HG03460 (cell line): ENCODE measurements at regions not wholly inside any gene's neighbourhood (a gene's known extent, or its start where the extent isn't known, plus 50 kb on each side); places are given as distances from the start of the nearest gene placed in this dataset.
"Not testable (repeated sequence)": the region's sequence is repeated elsewhere in the genome, so short reads cannot be mapped to it uniquely, and the experiment has no call there.

Experiments used
- ATAC-seq: cut with Tn5 transposase; IDR thresholded peaks from one replicate; pipeline ENCODE4 v1.9.1; 2021; ENCODE audit not compliant: unreplicated experiment

DNA sequence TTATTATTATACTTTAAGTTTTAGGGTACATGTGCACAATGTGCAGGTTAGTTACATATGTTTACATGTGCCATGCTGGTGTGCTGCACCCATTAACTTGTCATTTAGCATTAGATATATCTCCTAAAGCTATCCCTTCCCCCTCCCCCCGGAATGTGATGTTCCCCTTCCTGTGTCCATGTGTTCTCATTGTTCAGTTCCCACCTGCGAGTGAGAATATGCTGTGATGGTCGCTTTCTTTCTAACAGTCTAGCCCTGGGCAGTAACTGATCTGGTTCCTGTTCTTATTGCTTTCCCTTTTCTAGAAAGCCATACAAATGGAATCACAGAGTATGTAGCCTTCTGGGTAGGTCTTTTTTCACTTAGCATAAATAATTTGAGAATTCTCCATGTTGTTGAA is 311.1 kb upstream of the CNTNAP2 start:
- ATAC-seq: not testable (repeated sequence)

DNA sequence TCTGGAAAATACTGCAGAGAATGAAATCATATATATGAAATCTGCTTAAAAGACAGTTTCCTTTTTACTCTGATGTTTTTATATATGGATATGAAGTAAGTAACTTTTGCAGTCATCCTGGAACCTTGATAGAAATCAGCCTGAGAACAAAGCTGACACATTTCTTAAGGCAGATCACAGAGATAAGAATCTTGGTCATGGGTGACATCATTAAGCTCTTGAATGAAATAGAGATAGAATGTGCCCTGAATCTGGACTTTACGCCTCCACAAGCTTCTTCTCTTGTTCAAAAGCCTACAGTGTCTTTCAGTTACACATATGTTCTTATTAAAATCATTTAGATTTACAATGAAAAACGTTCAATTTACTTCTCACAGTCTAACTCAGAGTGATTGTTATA is 319.1 kb upstream of the CNTNAP2 start:
- no peak for ATAC-seq

DNA sequence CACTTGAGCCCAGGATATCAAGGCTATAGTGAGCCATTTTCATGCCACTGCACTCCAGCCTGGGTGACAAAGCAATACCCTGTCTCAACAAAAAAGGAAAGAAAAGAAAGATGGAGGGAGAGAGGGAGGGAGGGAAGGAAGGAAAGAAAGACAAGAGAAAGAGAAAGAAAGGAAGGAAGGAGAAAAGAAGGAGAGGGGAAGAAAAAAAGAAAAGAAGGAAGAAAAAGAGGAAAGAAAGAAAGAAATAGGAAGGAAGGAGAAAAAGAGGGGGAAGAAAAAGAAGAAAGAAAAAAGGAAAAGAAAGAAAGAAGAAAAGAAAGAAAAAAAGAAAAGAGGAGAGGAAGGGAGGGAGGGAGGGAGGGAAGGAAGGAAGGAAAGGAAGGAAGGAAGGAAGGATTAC is 321.5 kb upstream of the CNTNAP2 start:
- ATAC-seq: no peak

DNA sequence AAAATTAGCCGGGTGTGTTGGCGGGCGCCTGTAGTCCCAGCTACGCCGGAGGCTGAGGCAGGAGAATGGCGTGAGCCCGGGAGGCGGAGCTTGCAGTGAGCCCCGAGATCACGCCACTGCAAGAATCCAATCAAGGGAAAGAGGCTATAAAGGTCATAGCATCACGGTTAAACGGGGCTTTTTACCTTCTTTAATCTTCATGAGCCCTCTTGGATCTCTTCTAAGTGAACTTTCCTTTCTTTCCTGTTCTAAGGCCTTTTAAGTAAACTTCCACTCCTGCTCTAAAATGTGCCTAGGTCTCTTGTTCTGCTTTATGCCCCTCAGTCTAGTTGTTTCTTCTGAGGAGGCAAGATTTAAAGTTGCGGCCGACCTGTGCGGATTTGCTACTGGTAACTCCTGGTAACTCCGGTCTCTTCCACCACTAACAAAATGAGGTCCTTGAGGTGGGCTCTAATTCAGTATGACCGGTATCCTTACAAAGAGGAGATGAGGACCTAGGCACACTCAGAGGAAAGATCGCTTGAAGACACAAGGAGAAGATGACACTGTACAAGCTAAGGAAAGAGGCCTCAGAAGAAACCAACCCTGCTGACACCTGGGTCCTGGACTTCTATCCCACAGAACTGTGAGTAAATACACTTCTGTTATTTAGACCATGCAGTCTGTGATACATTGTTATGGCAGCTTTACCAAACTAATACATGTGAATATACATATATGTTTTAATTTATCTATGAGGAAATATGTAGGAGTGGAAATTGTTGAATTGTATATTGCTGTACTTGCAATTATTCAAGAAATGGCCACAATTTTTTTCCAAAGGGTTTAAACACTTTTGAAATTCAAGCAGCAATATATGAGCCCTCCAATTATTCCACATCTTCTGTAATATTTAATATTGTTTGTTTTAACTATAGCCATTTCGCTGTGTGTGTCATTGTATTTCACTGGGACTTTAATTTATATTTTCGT is 331.5 kb upstream of the CNTNAP2 start:
- no peak for ATAC-seq

DNA sequence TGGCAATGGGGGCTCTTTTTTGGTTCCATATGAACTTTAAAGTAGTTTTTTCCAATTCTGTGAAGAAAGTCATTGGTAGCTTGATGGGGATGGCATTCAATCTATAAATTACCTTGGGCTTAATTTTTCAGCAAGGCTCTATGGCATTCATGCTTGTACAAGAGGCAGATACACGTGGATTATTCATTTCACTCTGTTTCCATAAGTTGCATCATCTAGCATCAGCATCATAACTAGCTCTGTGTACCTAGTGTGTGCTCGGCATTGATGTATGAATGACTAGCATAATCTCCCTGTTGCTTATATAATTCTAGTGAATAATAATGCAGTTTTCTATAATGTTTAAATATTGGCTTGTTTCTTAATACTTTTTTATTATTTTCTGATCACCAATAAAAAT is 335.2 kb upstream of the CNTNAP2 start:
- not testable (repeated sequence) for ATAC-seq

DNA sequence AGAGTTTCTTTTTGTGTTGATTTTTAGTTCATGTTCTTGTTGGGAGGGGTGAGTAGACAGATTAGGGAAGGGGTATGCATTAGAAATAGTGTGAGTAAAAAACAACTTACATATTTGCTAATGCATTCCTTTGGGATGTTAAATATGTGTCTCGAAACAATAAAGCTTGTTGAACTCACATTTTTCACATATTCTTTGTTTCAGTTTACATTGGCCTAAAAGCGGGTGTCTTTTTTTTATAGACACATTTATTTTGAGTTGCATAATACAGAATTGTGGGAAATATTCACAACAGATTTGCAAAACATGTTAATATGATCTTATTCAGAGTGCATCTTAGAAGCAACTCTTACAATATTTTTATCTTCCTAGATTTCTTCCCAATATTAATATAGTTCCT is 337.5 kb upstream of the CNTNAP2 start:
- ATAC-seq: no peak

DNA sequence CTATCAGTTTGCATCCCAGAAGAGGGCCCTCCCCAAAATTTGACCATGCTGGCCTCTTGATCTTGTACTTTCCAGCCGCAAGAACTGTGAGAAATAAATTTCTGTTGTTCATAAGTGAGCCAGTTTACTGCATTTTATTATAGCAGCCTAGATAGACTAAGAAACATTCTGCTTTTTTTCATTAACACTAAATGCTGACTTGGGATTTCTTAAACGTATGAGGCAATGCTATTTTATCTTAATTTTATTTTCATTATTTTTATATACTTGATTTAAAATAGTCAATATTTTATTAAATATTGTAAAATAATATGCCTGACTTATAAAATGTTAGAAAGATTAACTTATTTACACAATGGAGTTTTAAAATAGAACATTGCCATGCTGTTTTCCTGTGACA is 341.8 kb upstream of the CNTNAP2 start:
- ATAC-seq: no peak

DNA sequence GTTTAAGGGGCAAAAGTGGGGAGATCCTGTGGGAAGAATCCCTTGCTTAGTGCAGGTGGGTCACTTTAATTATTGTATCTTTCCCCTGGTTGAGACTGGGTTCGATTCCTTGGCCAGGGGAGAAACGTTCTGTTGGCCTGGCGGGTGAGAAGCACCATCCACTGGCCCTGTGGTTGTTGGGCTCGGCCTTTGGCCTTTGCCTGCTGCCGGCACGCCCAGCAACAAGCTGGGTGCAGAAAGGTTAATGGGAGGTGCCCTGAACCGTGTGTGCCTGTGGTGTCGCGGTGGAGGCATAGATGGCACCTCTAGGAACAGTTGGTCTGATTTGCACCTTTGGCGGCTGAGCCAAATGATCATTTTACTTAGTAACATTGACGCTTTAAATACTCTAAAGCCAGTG is 363.6 kb upstream of the CNTNAP2 start:
- no peak for ATAC-seq

DNA sequence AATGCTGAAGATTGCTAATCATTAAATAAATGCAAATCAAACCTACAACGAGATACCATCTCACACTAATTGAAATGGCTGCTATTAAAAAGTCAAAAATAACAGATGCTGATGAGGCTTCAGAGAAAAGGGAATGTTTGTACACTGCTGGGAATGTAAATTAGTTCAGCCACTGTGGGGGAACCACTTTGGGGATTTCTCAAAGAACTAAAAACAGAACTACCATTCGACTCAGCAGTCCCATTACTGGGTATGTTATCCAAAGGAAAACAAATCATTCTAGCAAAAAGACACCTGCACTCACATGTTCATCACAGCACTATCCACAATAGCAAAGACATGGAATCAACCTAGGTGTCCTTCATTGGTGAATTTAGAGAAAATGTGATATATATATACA is 379.0 kb upstream of the CNTNAP2 start:
- ATAC-seq: no peak

DNA sequence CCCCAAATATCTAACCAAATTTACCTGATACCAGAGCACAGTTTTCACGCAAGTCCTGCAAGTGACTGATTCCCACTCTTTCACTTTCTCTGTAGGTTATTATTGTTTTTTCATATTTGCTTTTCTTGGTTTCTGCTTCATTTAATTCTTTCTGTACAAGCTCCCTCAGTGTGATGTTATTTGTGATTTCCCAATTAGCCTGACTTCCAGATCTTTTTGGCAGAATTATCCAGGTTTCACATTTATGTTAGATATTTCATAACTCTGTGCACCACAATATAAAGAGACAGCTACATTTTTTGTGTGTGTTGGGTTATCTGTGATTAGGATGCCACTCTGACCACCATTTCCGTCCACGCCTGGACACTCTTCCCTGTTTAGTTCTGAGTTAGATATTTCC is 381.5 kb upstream of the CNTNAP2 start:
- no peak for ATAC-seq

DNA sequence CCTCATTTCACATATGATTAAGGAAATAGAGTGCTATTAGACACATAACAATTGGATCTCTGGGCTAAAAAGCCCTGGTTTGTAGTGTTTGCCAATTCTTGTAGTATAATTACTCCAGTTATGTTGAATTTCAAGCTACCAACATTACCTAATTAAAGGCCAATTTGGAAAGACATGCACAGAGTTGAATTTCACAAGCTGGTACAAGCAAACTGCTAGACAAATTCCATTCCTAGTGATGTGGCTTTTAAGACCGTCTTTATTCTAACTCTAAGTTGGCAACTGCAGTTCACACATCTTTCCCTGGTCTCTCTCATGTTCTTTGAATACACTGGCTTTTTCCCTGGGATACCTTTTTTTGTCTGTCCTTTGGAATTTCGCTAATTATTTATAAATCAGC is 384.1 kb upstream of the CNTNAP2 start:
- no peak for ATAC-seq

DNA sequence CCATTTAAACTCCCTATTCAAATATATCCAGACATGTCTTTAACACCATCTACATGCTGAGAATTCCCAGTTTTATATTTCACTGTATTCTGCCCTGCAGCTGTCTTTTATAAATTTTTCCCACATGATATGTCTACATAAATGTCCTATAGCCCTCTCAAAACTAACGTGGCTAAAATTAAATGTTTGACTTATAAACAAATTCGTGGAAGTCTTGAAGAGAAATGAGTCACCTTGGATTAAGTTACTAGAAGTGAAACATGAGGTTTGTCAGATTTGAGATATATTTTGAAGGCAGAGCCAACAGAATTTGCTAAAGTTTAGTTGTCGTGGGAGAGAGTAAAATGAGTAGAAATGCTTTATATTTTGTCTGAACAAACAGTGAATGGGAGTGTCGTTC is 386.9 kb upstream of the CNTNAP2 start:
- ATAC-seq: no peak

DNA sequence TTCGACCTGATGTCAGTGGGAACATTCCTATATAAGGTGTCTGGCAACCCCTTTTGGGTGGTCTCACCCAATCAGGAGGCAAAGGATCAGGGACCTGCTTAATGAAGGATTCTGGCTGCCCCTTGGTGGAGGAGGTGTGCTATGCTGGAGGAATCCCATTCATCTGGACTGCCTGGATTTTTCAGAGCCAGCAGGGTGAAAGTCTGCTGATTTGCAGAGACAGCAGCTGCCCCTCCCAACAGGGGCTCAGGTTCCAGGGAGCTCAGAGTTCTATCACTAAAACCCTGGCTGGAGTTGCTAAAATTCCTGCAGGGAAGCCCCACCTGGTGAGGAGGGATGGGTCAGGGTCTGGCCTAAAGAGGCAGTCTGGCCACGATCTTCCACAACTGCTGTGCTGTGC is 398.5 kb upstream of the CNTNAP2 start:
- no peak for ATAC-seq

DNA sequence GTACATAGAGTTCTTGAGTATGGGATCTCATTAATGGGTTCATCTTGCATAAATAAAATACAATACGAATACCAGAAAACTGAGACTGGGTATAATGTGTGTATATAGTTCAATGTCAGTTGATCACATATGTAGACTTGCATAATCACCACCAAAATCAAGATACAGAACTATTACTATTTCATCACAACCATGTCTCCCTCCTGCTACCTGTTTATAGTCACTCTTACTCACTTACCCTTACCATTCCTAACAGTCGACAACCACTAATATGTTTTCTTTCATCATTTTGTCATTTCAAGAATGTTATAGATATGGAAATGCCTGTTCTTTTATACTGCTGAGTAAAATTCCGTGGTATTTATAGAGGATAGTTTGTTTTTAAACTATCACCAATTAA is 416.1 kb upstream of the CNTNAP2 start:
- ATAC-seq: no peak

DNA sequence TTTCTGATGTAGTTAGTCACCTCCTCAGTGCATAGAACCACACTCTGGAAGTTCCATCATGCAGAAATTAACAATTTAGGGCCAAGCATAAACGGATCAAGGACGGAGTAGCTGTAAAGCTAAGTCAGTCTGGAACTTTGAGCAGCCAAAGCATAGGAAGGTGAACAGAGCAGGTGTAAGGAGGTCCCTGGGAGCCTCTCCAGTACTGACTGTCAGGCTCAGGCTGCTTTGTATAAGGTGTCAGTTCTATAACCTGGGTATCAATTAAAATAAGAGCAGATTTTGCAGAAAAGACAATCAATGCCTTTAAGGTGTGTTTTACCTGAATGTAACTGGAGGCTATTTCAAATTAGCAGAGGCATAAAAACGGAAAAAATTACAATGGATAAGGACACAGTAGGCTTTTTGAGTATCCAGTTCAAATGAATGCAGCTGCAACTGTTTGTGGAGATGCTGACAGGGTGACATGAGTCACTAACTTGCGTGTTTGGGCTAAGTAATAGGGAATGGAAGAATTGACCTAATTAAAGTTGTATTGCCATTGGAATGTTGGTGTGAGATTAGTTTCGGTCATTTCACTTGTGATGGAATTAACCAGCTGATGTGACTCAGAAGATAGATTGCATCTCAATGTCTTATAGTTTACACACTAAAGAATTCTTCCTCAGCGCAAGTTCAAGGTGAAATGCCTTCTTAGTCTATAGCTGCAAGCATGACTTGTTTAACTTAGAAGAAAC is 417.9 kb upstream of the CNTNAP2 start:
- ATAC-seq: no peak

DNA sequence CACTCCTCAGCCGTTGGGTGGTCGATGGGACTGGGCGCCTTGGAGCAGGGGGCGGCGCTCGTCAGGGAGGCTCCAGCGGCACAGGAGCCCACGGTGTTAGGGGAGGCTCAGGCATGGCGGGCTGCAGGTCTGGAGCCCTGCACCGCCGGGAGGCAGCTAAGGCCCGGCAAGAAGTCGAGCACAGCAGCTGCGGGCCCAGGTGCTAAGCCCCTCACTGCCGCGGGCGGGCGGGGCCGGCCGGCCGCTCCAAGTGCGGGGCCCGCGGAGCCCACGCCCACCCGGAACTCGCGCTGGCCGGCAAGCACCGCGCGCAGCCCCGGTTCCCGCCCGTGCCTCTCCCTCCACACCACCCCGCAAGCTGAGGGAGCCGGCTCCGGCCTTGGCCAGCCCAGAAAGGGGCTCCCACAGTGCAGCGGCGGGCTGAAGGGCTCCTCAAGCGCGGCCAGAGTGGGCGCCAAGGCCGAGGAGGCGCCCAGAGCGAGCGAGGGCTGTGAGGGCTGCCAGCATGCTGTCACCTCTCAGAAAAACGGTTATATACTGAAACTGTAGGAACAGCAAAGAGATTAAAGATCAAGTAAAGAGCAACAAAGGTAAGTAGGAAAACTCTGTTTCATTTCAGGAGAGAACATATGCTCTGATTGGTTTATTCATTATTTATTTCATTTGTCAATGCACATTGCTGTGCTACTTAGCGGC is 419.0 kb upstream of the CNTNAP2 start:
- not testable (repeated sequence) for ATAC-seq

DNA sequence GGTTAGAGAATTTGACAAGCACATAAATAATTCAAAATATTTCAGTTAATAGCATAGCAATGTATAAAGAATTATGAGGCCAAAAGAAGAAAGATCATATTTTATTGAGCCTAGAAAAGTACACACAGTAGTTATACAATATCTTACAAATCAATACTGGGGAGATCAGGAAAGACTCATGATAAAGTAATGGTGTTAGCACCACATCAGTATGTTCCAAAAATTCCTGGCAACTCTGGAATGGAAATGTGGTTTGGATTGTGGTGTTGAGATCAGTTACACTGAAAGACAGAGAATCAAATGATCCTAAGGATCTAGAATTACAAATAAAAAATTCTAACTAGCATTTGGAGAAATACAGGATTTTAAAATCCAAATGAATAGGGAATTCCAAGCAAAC is 420.5 kb upstream of the CNTNAP2 start:
- no peak for ATAC-seq

DNA sequence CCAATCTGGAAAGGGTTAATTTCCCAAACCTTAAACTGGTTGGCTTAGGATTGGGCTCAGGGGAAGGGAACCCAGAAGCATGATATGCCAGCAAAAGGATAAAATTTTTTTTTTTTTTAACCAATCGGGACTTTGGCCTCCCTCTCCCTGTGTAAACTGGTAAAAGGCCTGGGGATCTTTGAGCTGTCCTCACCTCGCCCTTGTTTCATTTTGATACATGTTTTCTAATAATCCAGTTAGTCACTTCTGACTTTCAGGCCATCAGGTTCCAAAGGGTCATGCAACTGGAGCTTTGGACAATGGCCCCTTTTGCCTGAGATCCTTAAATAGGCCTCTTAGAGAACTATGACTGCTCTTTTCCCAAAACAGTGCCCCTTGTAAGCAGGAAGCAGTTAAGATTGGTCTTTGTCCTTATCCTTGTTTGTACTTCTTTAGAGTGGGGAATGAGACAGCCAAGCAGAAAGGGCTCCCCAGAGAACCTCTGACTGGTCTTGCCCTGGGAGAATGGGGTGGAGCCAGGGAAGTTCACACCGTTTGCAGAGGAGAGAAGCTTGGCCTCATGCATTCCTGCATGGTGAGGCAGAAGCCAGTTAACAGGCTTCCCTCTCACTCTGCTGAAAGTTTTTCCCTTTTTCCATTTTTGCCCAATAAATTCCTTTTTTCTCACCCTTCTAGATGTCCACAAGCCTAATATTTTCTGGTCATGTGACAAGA is 424.2 kb upstream of the CNTNAP2 start:
- no peak for ATAC-seq

DNA sequence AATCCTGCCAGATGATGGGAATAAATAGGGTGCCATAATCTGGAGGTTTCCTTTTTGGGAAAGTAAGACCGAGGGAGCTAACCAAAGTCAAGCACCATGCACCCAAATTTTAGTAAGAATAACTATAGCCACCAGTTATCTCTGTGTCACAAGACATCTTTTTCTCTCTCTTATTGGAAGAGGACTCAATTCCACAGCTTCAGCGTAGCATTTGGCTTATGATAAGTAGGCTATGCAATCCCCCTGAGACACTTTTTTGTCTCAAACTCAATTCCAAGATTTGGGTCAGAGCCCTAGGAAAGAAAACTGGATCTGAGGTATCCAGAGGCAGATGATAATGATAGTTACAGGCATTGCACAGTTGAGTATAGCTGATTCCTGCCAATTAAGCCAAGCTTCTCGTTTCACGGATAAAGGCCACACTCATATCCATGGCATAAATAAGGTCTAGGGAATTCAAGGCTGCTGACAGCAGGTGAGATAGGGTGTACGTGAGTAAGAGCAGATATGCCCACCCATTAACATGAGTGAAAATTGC is 425.2 kb upstream of the CNTNAP2 start:
- no peak for ATAC-seq

DNA sequence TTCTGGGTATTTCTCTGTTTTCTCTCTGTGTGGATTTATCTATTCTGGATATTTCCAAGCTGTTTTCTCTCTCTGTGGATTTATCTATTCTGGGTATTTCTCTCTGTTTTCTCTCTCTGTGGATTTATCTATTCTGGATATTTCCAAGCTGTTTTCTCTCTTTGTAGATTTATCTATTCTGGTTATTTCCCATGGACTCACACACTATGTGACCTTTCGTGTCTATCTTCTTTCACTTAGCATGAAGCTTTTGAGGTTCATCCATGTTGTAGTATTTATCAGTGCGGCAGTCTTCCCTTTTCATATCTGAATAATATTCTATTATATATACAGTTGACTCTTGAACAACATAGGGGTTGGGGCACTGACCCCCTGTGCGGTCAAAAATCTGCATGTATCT is 435.0 kb upstream of the CNTNAP2 start:
- no peak for ATAC-seq

DNA sequence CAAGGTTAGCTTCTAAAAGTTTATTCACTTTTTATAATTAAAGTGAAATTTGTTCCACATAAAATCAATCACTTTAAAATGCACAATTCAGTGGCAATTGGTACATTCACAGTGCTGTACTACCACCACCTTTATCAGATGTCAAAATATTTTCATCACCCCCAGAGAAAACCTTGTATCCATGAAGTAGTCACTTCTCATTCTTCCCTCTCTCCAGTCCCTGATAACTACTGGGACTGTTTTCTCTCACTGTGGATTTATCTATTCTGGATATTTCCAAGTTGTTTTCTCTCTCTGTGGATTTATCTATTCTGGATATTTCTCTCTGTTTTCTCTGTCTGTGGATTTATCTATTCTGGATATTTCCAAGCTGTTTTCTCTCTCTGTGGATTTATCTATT is 435.4 kb upstream of the CNTNAP2 start:
- no peak for ATAC-seq
